Astrocyte (in vitro differentiated cells and primary cell): ENCODE measurements at regions not wholly inside any gene's neighbourhood (a gene's known extent, or its start where the extent isn't known, plus 50 kb on each side); places are given as distances from the start of the nearest gene placed in this dataset.

Experiments used
- DNase-seq: peaks from one replicate; pipeline ENCODE4 v3.0.0-alpha.2; 2010; ENCODE audit warnings: low read depth
- FAIRE-seq: peaks from 2 replicates; lab custom pipeline; 2011; peaks lifted over from hg19 to GRCh38; lab: Jason Lieb, UNC
- H2AFZ ChIP-seq: 2 replicates; pipeline ENCODE4 v1.6.0; 2012; ENCODE audit warnings: low read depth, low read length, inconsistent platforms
- H3K27ac ChIP-seq: 2 replicates; pipeline ENCODE4 v1.5.1; 2011; ENCODE audit warnings: low read depth, low read length, inconsistent platforms
- H3K27me3 ChIP-seq: 2 replicates; pipeline ENCODE4 v1.6.0; 2011; ENCODE audit warnings: low read length, inconsistent platforms; ENCODE audit not compliant: insufficient read depth
- H3K36me3 ChIP-seq: 2 replicates; pipeline ENCODE4 v1.5.1; 2011; ENCODE audit warnings: low read length, inconsistent platforms; ENCODE audit not compliant: insufficient read depth
- H3K4me1 ChIP-seq: 2 replicates; pipeline ENCODE4 v1.5.1; 2011; ENCODE audit warnings: low read length, inconsistent platforms; ENCODE audit not compliant: insufficient read depth
- H3K4me2 ChIP-seq: 2 replicates; pipeline ENCODE4 v1.6.0; 2012; ENCODE audit warnings: low read length, inconsistent platforms
- H3K4me3 ChIP-seq: 2 replicates; pipeline ENCODE4 v1.5.1; 2011; ENCODE audit warnings: low read depth, mild to moderate bottlenecking, low read length, inconsistent platforms; ENCODE audit not compliant: insufficient read depth
- H3K79me2 ChIP-seq: 2 replicates; pipeline ENCODE4 v1.6.0; 2012; ENCODE audit warnings: mild to moderate bottlenecking, low read length, inconsistent platforms; ENCODE audit not compliant: insufficient read depth
- H3K9ac ChIP-seq: 2 replicates; pipeline ENCODE4 v1.6.0; 2012; ENCODE audit warnings: mild to moderate bottlenecking, low read length, inconsistent platforms
- H3K9me3 ChIP-seq: 2 replicates; pipeline ENCODE4 v1.5.1; 2012; ENCODE audit warnings: low read depth, mild to moderate bottlenecking, low read length, inconsistent platforms; ENCODE audit not compliant: insufficient read depth
- H4K20me1 ChIP-seq: 2 replicates; pipeline ENCODE4 v1.6.0; 2012; ENCODE audit warnings: low read length, inconsistent platforms; ENCODE audit not compliant: insufficient read depth
- H3K27ac Mint-ChIP-seq: one replicate; pipeline ENCODE4 v1.8.0; 2021; ENCODE audit warnings: mild to moderate bottlenecking, mixed read lengths; ENCODE audit not compliant: unreplicated experiment
- H3K27me3 Mint-ChIP-seq: one replicate; pipeline ENCODE4 v1.8.0; 2021; ENCODE audit warnings: low read depth, mixed read lengths; ENCODE audit not compliant: unreplicated experiment
- H3K36me3 Mint-ChIP-seq: one replicate; pipeline ENCODE4 v1.8.0; 2021; ENCODE audit warnings: low read depth, mixed read lengths; ENCODE audit not compliant: unreplicated experiment
- H3K4me1 Mint-ChIP-seq: one replicate; pipeline ENCODE4 v1.8.0; 2021; ENCODE audit warnings: low read depth, mixed read lengths; ENCODE audit not compliant: unreplicated experiment
- H3K4me3 Mint-ChIP-seq: one replicate; pipeline ENCODE4 v1.8.0; 2021; ENCODE audit warnings: mild to moderate bottlenecking, moderate library complexity, mixed read lengths; ENCODE audit not compliant: unreplicated experiment
- H3K9me3 Mint-ChIP-seq: one replicate; pipeline ENCODE4 v1.8.0; 2021; ENCODE audit warnings: mild to moderate bottlenecking, mixed read lengths; ENCODE audit not compliant: unreplicated experiment
- EZH2 ChIP-seq: IDR thresholded peaks from 2 replicates; pipeline ENCODE4 v1.6.1; 2012; ENCODE audit warnings: mild to moderate bottlenecking, low read length, inconsistent platforms; ENCODE audit not compliant: insufficient read depth
- TF ChIP-seq, protein P1 (sequence below): IDR thresholded peaks from 2 replicates; pipeline ENCODE4 v1.5.1; 2011; ENCODE audit warnings: low read depth, mild to moderate bottlenecking, inconsistent platforms, low read length, moderate library complexity; ENCODE audit not compliant: insufficient read depth

DNA sequence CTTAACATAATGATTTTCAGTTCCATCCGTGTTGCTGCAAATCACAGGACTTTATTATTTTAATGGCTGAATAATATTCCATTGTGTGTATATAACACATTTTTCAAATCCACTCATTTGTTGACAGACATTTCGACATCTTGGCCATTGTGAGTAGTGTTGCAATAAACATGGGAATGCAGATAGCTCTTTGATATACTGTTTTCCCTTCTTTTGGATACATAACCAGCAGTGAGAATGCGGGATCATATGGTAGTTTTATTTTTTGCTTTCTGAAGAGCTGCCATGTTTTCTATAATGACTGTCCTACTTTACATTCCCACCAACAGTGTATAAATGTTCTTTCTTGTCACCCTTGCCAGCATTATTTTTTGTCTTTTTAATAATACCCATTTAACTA is 420.3 kb upstream of the CHAC2 start:
- Histone ChIP-seq H3K4me1 (no peaks in the 10 kb centered on the region), H4K20me1 (no peaks in the 10 kb centered on the region), H2AFZ (no peak overlapping the region), H3K9ac (no peak overlapping the region), H3K36me3 (no peaks in the 10 kb centered on the region), H3K27ac (no peak overlapping the region), H3K9me3 (no peaks in the 10 kb centered on the region), H3K79me2 (no peaks in the 10 kb centered on the region), H3K4me3 (no peak overlapping the region), H3K4me2 (no peak overlapping the region), H3K27me3 (no peaks in the 10 kb centered on the region)
- Mint-ChIP-seq H3K4me1 (no peaks in the 10 kb centered on the region), H3K27me3 (no peaks in the 10 kb centered on the region), H3K9me3 (no peaks in the 10 kb centered on the region), H3K4me3 (no peak overlapping the region), H3K36me3 (no peaks in the 10 kb centered on the region), H3K27ac (no peak overlapping the region)
- TF ChIP-seq, protein P1, sequence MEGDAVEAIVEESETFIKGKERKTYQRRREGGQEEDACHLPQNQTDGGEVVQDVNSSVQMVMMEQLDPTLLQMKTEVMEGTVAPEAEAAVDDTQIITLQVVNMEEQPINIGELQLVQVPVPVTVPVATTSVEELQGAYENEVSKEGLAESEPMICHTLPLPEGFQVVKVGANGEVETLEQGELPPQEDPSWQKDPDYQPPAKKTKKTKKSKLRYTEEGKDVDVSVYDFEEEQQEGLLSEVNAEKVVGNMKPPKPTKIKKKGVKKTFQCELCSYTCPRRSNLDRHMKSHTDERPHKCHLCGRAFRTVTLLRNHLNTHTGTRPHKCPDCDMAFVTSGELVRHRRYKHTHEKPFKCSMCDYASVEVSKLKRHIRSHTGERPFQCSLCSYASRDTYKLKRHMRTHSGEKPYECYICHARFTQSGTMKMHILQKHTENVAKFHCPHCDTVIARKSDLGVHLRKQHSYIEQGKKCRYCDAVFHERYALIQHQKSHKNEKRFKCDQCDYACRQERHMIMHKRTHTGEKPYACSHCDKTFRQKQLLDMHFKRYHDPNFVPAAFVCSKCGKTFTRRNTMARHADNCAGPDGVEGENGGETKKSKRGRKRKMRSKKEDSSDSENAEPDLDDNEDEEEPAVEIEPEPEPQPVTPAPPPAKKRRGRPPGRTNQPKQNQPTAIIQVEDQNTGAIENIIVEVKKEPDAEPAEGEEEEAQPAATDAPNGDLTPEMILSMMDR, result no peak
- TF ChIP-seq EZH2, result no peak
- no peak for FAIRE-seq
- DNase-seq, result no peak

- H4K20me1 ChIP-seq, result no peaks in the 10 kb centered on the region
- H3K27ac ChIP-seq, result no peak overlapping the region
- Mint-ChIP-seq H3K9me3 (no peaks in the 10 kb centered on the region), H3K4me1 (no peaks in the 10 kb centered on the region), H3K36me3 (no peaks in the 10 kb centered on the region), H3K27me3 (no peaks in the 10 kb centered on the region), H3K27ac (no peak overlapping the region), H3K4me3 (no peak overlapping the region)
- no peaks in the 10 kb centered on the region for H3K4me1 ChIP-seq
- TF ChIP-seq EZH2, result no peak
- TF ChIP-seq, protein P1, result no peak
- FAIRE-seq (no peak), DNase-seq (no peak)
- no peaks in the 10 kb centered on the region for H3K79me2 ChIP-seq
- no peak overlapping the region for H3K4me3 ChIP-seq
- H3K4me2 ChIP-seq, result no peak overlapping the region
- no peak overlapping the region for H3K9ac ChIP-seq
- no peaks in the 10 kb centered on the region for H3K36me3 ChIP-seq
- no peaks in the 10 kb centered on the region for H3K27me3 ChIP-seq
- H3K9me3 ChIP-seq, result no peaks in the 10 kb centered on the region
- H2AFZ ChIP-seq, result no peak overlapping the region
Observed at GRCh38 chr2:53342248-53342647, 425.4 kb upstream of the CHAC2 start.

- no peak overlapping the region for H3K4me3 Mint-ChIP-seq
- Histone ChIP-seq H2AFZ (no peak overlapping the region), H3K9me3 (no peaks in the 10 kb centered on the region), H3K9ac (no peak overlapping the region), H3K27me3 (no peaks in the 10 kb centered on the region), H3K4me2 (no peak overlapping the region), H3K36me3 (no peaks in the 10 kb centered on the region), H3K4me3 (no peak overlapping the region), H3K27ac (no peak overlapping the region), H4K20me1 (no peaks in the 10 kb centered on the region), H3K79me2 (no peaks in the 10 kb centered on the region), H3K4me1 (no peaks in the 10 kb centered on the region)
- DNase-seq (no peak), FAIRE-seq (no peak)
- no peaks in the 10 kb centered on the region for H3K9me3 Mint-ChIP-seq
- H3K27me3 Mint-ChIP-seq, result no peaks in the 10 kb centered on the region
- H3K4me1 Mint-ChIP-seq, result no peaks in the 10 kb centered on the region
- no peak overlapping the region for H3K27ac Mint-ChIP-seq
- TF ChIP-seq, protein P1, result no peak
- no peak for TF ChIP-seq EZH2
- no peaks in the 10 kb centered on the region for H3K36me3 Mint-ChIP-seq
Observed at GRCh38 chr2:53334610-53335009, 433.0 kb upstream of the CHAC2 start.
